ENCODE measurements at regions not wholly inside any gene's neighbourhood (a gene's known extent, or its start where the extent isn't known, plus 50 kb on each side); places are given as distances from the start of the nearest gene placed in this dataset.

DNA sequence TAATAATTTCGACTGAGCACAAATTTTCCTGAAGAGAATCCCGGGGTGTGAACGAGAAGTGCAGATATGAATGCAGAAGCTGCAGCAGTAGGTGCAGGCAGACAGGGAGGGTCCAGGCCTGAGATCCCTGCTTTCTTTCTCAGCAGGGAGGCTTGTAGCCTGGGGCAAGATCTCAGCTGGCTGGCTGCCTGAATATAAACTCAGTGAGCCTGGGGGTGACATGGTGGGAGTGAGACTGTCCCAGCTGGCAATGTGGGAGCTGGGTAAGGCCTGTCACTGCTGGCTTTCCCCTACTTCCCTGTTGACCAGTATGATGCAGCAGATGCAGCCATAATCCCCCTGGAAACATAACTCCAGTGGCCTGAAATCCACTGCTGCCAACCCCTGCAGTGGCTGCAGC lies 325.2 kb downstream of the CETN3 start:
- TF ChIP-seq POLR2A (IDR thresholded peaks at IDR 0.05; ENCODE audit: control extremely low read depth in 1 of 2, low read depth in 2 of 2, low read length in 2 of 2) (no peak), CEBPB (IDR thresholded peaks at IDR 0.05; ENCODE audit: low read depth, low read length) (no peak), POLR2AphosphoS5 (IDR thresholded peaks at IDR 0.05; ENCODE audit: low read depth, low read length) (no peak), CTCF (IDR thresholded peaks at IDR 0.05; ENCODE audit: control extremely low read depth in 1 of 3, insufficient read depth in 1 of 3, low read depth in 1 of 3, low read length in 3 of 3) (no peak), JUND (IDR thresholded peaks at IDR 0.05; ENCODE audit: low read length) (no peak), POU5F1 (IDR thresholded peaks at IDR 0.05; ENCODE audit: low read depth, low read length) (no peak)
- TF ChIP-seq, protein P1, sequence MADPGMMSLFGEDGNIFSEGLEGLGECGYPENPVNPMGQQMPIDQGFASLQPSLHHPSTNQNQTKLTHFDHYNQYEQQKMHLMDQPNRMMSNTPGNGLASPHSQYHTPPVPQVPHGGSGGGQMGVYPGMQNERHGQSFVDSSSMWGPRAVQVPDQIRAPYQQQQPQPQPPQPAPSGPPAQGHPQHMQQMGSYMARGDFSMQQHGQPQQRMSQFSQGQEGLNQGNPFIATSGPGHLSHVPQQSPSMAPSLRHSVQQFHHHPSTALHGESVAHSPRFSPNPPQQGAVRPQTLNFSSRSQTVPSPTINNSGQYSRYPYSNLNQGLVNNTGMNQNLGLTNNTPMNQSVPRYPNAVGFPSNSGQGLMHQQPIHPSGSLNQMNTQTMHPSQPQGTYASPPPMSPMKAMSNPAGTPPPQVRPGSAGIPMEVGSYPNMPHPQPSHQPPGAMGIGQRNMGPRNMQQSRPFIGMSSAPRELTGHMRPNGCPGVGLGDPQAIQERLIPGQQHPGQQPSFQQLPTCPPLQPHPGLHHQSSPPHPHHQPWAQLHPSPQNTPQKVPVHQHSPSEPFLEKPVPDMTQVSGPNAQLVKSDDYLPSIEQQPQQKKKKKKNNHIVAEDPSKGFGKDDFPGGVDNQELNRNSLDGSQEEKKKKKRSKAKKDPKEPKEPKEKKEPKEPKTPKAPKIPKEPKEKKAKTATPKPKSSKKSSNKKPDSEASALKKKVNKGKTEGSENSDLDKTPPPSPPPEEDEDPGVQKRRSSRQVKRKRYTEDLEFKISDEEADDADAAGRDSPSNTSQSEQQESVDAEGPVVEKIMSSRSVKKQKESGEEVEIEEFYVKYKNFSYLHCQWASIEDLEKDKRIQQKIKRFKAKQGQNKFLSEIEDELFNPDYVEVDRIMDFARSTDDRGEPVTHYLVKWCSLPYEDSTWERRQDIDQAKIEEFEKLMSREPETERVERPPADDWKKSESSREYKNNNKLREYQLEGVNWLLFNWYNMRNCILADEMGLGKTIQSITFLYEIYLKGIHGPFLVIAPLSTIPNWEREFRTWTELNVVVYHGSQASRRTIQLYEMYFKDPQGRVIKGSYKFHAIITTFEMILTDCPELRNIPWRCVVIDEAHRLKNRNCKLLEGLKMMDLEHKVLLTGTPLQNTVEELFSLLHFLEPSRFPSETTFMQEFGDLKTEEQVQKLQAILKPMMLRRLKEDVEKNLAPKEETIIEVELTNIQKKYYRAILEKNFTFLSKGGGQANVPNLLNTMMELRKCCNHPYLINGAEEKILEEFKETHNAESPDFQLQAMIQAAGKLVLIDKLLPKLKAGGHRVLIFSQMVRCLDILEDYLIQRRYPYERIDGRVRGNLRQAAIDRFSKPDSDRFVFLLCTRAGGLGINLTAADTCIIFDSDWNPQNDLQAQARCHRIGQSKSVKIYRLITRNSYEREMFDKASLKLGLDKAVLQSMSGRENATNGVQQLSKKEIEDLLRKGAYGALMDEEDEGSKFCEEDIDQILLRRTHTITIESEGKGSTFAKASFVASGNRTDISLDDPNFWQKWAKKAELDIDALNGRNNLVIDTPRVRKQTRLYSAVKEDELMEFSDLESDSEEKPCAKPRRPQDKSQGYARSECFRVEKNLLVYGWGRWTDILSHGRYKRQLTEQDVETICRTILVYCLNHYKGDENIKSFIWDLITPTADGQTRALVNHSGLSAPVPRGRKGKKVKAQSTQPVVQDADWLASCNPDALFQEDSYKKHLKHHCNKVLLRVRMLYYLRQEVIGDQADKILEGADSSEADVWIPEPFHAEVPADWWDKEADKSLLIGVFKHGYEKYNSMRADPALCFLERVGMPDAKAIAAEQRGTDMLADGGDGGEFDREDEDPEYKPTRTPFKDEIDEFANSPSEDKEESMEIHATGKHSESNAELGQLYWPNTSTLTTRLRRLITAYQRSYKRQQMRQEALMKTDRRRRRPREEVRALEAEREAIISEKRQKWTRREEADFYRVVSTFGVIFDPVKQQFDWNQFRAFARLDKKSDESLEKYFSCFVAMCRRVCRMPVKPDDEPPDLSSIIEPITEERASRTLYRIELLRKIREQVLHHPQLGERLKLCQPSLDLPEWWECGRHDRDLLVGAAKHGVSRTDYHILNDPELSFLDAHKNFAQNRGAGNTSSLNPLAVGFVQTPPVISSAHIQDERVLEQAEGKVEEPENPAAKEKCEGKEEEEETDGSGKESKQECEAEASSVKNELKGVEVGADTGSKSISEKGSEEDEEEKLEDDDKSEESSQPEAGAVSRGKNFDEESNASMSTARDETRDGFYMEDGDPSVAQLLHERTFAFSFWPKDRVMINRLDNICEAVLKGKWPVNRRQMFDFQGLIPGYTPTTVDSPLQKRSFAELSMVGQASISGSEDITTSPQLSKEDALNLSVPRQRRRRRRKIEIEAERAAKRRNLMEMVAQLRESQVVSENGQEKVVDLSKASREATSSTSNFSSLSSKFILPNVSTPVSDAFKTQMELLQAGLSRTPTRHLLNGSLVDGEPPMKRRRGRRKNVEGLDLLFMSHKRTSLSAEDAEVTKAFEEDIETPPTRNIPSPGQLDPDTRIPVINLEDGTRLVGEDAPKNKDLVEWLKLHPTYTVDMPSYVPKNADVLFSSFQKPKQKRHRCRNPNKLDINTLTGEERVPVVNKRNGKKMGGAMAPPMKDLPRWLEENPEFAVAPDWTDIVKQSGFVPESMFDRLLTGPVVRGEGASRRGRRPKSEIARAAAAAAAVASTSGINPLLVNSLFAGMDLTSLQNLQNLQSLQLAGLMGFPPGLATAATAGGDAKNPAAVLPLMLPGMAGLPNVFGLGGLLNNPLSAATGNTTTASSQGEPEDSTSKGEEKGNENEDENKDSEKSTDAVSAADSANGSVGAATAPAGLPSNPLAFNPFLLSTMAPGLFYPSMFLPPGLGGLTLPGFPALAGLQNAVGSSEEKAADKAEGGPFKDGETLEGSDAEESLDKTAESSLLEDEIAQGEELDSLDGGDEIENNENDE (IDR thresholded peaks at IDR 0.05; ENCODE audit: insufficient replicate concordance, low read length): no peak
- TF ChIP-seq, protein P2, sequence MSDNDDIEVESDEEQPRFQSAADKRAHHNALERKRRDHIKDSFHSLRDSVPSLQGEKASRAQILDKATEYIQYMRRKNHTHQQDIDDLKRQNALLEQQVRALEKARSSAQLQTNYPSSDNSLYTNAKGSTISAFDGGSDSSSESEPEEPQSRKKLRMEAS (IDR thresholded peaks at IDR 0.05): no peak
